GM21528 (cell line): ENCODE measurements at regions not wholly inside any gene's neighbourhood (a gene's known extent, or its start where the extent isn't known, plus 50 kb on each side); places are given as distances from the start of the nearest gene placed in this dataset.
"Not testable (repeated sequence)": the region's sequence is repeated elsewhere in the genome, so short reads cannot be mapped to it uniquely, and the experiment has no call there.

ENCODE experiments used
- ATAC-seq: cut with Tn5 transposase; IDR thresholded peaks from one replicate; pipeline ENCODE4 v1.9.1; 2021; ENCODE audit warnings: mild to moderate bottlenecking, moderate library complexity; ENCODE audit not compliant: unreplicated experiment, low FRiP score

- ATAC-seq = peak; percentile 94
Observed at GRCh38 chr2:211203986-211204385, 647.6 kb downstream of the CPS1 start.

GRCh38 chr2:211204456-211204855 lies 648.1 kb downstream of the CPS1 start:
- ATAC-seq = peak; percentile 15

GRCh38 chr2:211204902-211205301 lies 648.5 kb downstream of the CPS1 start:
- no peak for ATAC-seq

- ATAC-seq = no peak
Observed at GRCh38 chr2:211205358-211205757, 649.0 kb downstream of the CPS1 start.

GRCh38 chr2:211205836-211206235 lies 649.4 kb downstream of the CPS1 start:
- ATAC-seq = no peak

- ATAC-seq = no peak
Observed at GRCh38 chr2:211216221-211216620, 659.8 kb downstream of the CPS1 start.

GRCh38 chr2:211219548-211219947 lies 663.1 kb downstream of the CPS1 start:
- ATAC-seq = not testable (repeated sequence)

- no peak for ATAC-seq
Observed at GRCh38 chr2:211225784-211226183, 669.4 kb downstream of the CPS1 start.

- no peak for ATAC-seq
Observed at GRCh38 chr2:211228559-211228958, 672.2 kb downstream of the CPS1 start.

- no peak for ATAC-seq
Observed at GRCh38 chr2:211237586-211238275, 681.3 kb downstream of the CPS1 start.

GRCh38 chr2:211241891-211242290 lies 685.5 kb downstream of the CPS1 start:
- ATAC-seq = no peak

- ATAC-seq = no peak
Observed at GRCh38 chr2:211247751-211248150, 691.4 kb downstream of the CPS1 start.

- ATAC-seq = no peak
Observed at GRCh38 chr2:211248841-211249240, 692.4 kb downstream of the CPS1 start.

- no peak for ATAC-seq
Observed at GRCh38 chr2:211251016-211251415, 694.6 kb downstream of the CPS1 start.

GRCh38 chr2:211258646-211259335 lies 702.4 kb downstream of the CPS1 start:
- no peak for ATAC-seq

- no peak for ATAC-seq
Observed at GRCh38 chr2:211259831-211260476, 703.6 kb downstream of the CPS1 start.

- ATAC-seq = no peak
Observed at GRCh38 chr2:211270257-211270656, 713.9 kb downstream of the CPS1 start.

GRCh38 chr2:211281430-211282073 lies 725.2 kb downstream of the CPS1 start:
- no peak for ATAC-seq

- no peak for ATAC-seq
Observed at GRCh38 chr2:211302676-211303075, 746.3 kb downstream of the CPS1 start.

GRCh38 chr2:211306929-211307328 lies 750.5 kb downstream of the CPS1 start:
- no peak for ATAC-seq
